HG03280 (cell line): ENCODE measurements at regions not wholly inside any gene's neighbourhood (a gene's known extent, or its start where the extent isn't known, plus 50 kb on each side); places are given as distances from the start of the nearest gene placed in this dataset.
"Not testable (repeated sequence)": the region's sequence is repeated elsewhere in the genome, so short reads cannot be mapped to it uniquely, and the experiment has no call there.

Source experiments
- ATAC-seq: cut with Tn5 transposase; IDR thresholded peaks from one replicate; pipeline ENCODE4 v1.9.1; 2021; ENCODE audit warnings: mild to moderate bottlenecking, moderate library complexity; ENCODE audit not compliant: unreplicated experiment

DNA sequence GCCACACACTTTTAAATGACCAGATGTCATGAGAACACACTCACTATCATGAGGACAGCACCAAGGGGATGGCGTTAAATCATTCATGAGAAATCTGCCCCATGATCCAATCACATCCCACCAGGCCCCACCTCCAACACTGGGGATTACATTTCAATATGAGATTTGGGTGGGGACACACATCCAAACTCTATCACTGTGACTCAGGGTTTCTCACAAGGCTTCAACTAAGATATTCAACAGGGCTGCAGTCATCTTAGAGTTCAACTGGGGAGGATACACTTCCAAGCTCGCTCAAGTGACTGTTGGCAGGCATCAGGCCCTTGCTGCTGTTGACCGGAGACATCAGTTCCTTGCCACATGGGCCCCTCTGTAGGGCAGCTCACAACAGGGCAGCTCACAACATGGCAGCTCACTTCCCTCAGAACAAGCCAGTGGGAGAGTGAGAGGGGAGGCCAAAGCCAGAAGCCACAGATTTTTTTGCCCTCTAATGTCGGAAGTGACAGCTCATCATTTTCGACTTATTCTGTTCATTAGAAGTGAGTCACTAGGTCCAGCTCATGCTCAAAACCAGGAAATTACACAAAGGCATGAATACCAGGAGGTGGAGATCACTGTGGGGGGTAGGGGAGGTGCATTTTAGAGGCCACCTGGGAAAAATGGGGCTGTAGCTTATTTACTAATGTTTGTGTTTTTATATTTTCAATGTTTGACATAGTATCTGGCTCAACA is 50.8 kb upstream of the PTHLH start:
- ATAC-seq = no peak

DNA sequence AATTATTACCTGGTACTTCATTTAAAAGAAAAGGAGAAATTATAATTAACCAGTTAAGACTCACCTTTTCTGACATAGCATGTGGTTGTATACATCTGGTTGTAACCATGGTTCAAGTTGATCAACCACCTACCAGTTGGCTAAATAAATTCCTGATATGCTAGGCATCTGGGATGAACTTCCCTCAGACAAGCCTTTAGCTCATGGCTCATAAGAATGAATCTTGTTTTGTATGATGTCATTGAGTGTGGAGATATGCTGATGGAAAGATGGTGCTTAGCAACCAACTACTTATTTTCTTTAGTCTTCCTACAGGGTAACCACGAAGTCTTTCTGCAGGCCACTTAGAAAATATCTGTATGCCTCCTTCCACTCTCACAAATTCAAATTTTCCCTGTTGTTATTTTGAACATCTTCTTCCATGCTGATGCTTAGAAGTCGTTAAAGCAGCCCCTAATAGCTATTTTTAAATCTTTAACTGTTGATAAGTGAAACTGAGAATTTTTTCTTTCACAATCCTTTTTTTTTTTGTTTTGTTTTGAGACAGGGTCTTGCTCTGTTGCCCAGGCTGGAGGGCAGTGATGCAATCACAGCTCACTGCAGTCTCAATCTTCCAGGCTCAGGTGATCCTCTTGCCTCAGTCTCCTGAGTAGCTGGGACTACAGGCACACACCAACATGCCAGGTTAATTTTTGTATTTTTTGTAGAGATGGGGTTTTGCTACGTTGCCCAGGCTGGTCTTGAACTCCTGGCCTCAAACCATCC is 51.9 kb upstream of the PTHLH start:
- no peak for ATAC-seq

DNA sequence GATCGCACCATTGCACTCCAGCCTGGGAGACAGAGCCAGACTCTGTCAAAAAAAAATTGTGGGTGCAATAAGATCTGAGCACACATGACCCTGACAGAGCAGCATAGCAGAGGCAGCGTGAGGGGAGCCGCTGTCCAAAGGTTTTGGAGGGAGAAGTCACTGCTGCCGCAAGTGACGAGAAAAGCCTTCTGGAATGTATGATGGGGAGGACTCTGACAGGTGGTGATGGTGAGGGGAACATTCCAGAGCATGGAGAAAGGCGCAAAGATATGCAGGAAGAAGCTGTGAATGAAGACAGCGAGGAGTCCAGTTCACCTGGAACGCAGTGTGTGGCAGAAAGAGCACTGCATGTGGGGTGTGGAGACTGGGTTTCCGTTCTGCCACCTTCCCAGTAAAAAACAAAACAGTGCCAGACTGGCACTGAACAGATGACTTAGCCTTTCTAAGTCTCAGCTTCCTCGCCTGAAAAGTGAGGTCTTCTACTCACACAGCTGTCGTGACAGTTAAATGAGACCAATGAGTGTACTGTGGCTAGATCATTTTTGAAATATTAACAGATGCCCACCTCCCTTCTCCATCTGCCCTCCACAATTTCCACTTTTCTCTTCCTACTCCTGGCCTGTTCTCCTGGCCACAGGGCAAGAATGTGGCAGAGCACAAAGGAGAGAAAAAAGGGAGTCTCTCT is 53.4 kb upstream of the PTHLH start:
- no peak for ATAC-seq

GRCh38 chr12:28026701-28027100 is 54.2 kb upstream of the PTHLH start:
- ATAC-seq = no peak

- no peak for ATAC-seq
These were observed 54.8 kb upstream of the PTHLH start for GRCh38 chr12:28027328-28027727.

GRCh38 chr12:28027947-28028724 is 55.6 kb upstream of the PTHLH start:
- ATAC-seq = no peak

GRCh38 chr12:28032811-28033537 is 60.4 kb upstream of the PTHLH start:
- no peak for ATAC-seq

DNA sequence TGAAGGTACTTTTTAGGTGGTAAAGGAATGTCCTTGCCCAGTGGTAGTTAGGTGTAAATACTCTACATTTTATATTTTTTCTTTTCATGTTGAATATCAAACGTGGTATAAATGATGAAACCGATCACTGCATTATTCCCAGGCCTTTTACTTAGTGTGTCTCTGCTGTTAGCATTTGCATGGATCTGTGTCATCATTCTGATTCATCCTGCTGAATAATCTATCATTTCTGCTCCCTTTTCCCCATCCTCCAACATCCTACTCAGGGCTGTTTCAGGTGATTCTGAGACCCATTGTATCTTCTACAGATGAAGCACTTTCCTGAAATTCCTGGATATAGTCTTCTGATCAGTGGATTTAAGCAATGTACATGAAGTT is 61.0 kb upstream of the PTHLH start:
- ATAC-seq = no peak

DNA sequence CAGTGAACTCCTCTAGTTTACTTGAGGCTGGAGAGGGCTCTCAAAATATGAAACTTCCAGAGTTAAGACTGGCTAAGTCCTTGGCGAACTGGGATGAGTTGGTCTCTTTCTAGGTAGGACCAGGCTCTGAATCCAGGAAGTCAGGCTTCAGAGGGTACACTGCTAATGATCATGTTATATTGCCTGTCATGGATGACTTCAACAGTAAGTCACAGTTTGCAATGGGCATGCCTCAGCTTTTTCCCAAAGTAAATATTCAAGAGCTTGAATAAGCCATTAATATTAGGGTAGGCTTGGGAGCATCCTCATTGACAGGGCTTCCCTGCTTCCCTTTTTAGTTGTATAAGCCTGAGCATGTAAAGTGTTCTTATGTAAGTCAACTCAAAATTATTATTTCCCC is 61.7 kb upstream of the PTHLH start:
- ATAC-seq = no peak

DNA sequence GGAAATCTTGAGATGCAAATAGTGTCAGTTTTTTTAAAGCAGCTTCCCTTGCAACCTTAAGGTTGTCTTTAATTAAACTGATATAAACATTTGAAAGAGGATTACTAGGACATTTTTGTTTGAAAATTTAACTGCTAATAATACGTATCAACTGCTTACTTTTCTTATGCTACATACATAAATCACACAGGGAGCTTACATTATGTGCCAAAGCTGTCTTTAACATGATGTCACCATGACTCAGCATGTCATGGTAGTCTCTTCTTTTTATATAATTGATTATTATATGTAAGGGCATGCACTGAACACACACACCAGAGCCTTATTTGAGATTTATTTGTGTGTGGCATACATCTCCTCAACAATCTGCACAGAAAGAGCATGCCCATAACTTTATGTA is 63.0 kb upstream of the PTHLH start:
- no peak for ATAC-seq

- ATAC-seq = no peak
These were observed 64.4 kb upstream of the PTHLH start for GRCh38 chr12:28036940-28037339.

GRCh38 chr12:28040246-28040645 is 67.7 kb upstream of the PTHLH start:
- ATAC-seq = no peak

- not testable (repeated sequence) for ATAC-seq
These were observed 74.1 kb upstream of the PTHLH start for GRCh38 chr12:28046600-28046999.

DNA sequence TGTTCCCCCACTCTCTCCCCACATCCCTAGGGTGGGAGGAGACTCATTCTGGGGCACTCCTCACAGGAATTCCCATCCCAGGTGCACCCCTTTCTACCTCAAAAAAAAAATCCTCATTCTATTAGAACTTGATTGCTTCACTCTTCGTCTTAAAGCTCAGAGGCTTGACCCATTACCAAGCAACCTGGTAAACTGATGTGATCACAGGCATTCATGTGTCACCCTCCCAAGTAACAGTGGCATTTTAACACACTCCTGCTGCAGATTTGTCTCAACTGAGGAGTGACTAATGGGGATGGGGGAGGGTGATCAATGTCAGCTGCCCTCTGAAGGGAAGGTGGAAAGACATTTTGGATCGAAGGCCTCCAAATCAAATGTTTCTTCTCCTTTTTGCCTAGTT is 78.1 kb upstream of the PTHLH start:
- ATAC-seq = no peak

DNA sequence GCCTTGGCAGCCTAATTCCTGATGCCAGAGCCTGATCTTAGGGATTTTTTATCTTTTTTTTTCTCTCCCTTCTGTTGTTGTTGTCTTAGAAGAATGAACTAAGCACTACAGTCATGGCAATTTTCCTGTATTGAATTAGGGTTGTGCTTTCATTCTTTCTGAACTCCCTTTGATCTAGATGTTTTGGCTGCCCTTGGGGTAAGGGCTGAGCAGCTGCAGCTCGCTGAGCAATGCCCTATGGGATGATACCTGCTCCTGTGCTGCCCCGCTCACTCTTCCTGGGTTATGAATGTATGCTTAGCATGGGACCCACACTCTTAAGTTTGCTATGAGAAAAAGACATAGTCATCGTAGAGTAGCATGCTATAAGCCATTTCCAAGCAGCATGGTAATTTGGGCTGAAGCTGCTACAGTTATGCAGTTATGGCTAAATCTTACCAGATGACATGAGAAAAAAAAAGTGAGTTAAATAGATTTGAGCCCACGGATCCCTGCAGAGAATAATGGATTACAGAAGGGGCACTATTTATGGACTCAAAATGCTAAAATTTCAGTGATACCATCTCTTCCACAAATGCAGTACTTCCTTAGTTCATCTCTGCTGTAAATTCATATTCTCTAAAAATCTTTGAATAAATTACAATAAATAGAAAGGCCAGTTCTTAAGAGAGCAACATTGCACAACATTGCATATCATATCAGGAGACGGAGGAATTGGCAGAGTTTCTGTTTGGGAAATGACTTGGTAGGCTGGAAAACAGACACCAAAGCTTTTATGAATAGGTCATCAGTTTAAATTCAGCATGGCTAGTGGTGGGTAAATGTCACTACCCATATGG is 79.2 kb upstream of the PTHLH start:
- no peak for ATAC-seq

- ATAC-seq = no peak
These were observed 81.0 kb upstream of the PTHLH start for GRCh38 chr12:28053564-28053963.

DNA sequence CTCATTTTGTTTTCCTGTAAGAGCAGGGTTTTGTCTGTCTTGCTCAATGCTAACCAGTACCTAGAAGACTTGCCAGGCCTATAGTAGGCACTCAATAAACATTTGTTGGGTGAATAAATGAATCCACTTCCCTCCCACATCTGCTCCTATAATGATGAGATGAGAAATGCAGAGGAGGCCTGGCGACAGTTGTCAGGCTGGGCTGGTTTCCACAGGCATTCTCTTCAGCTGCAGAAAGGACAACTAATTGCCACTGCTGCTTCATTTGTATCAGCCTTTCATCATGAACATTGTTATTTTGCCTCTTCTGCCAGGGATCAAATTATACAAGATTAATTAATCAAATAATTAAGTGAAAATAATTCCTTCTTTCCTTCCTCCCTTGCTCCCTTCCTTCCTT is 82.0 kb upstream of the PTHLH start:
- ATAC-seq = no peak

DNA sequence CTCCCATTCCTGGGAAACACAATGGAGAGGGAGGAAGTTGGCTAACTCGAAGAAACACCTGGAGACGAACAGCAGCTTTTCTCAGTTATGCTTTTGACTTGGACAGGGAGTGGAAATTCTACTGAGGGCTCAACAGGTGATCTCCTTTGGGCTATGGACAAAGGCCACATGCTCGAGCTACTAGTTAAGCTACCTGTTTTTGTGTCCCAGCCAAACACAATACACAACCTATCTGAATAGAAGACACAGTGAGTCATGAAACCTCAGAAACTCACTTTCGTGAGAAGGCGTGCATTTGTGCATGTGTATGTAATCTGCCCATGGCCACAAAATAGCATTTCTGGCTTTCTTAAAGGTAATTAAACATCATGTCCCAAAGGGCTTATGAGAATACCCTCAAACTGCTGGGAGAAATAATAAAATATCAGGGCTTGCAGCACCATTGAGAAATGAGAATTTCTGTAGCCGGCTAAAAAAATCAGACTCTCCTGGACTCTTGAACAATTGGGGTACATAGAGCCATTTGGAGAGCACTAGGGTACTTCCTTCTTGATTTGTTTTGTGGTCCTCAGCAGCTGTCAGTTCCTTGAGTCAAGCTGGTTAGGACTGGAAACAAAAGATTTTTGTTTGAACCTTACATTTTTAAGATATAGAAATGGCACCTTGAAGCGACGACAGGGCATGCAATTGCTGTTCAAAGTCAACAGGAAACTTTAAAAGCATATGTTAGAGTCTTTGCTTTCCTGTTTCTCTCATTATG is 85.5 kb upstream of the PTHLH start:
- no peak for ATAC-seq

DNA sequence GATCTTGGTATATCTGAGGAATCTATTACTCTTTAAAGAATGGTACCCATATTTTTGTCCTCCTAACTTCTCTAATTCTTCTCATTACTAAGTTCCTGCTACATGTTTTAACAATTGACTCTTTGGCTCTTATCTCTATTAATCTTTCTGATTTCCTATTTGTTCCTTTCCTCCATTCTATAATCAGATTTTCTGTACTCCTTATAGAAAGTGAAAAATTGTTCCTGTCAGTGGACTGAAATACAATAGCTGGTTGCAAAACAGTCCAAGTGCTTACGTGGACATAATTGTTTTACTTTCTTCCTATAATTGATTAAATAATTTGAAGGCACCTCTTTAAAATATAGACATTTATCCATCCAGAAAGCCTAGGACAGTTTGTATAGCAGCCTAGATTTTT is 86.7 kb upstream of the PTHLH start:
- no peak for ATAC-seq
